ENCODE measurements at regions not wholly inside any gene's neighbourhood (a gene's known extent, or its start where the extent isn't known, plus 50 kb on each side); places are given as distances from the start of the nearest gene placed in this dataset.

GRCh38 chr7:96605045-96605716 is 104.5 kb downstream of the SEM1 start:
- H2BK15ac ChIP-seq (ENCODE audit: low read depth, low read length) = no peak overlapping the region
- no peak overlapping the region for H3K9ac ChIP-seq (ENCODE audit: extremely low read depth, insufficient read length, low read length)
- H3K27me3 ChIP-seq (ENCODE audit: insufficient read depth, low read length) = no peaks in the 10 kb centered on the region
- no peak overlapping the region for H2BK5ac ChIP-seq (ENCODE audit: insufficient read length, low read length)
- no peak overlapping the region for H3K23ac ChIP-seq (ENCODE audit: insufficient read length, low read depth, low read length)
- DNase-seq = no peak
- no peaks in the 10 kb centered on the region for H3K4me1 Mint-ChIP-seq
- no peak overlapping the region for H2BK120ac ChIP-seq (ENCODE audit: low read depth, low read length, poor library complexity, severe bottlenecking)
- no peak overlapping the region for H3K27ac Mint-ChIP-seq
- no peak overlapping the region for H2AFZ ChIP-seq (ENCODE audit: low read length)
- H3K23me2 ChIP-seq (ENCODE audit: insufficient read length, low read depth, low read length, poor library complexity, severe bottlenecking) = no peaks in the 10 kb centered on the region
- no peaks in the 10 kb centered on the region for H3K36me3 Mint-ChIP-seq (ENCODE audit: insufficient read depth in 1 of 3, low read depth in 3 of 3)
- no peaks in the 10 kb centered on the region for H4K20me1 ChIP-seq (ENCODE audit: control insufficient read depth, insufficient read depth, insufficient read length)
- no peak overlapping the region for H2BK12ac ChIP-seq (ENCODE audit: insufficient read length, low read depth, low read length)
- H3K56ac ChIP-seq (ENCODE audit: insufficient read length, low read depth, low read length) = no peak overlapping the region
- H3K4me1 ChIP-seq (ENCODE audit: insufficient read depth, low read length) = no peaks in the 10 kb centered on the region
- no peak overlapping the region for H4K91ac ChIP-seq (ENCODE audit: insufficient read length, low read depth, low read length)
- no peak overlapping the region for H3K18ac ChIP-seq (ENCODE audit: insufficient read length, low read depth, low read length)
- no peak overlapping the region for H3K4me2 ChIP-seq (ENCODE audit: insufficient read depth, insufficient read length, low read length)
- no CpG with 5 or more reads among the region's 2 CpGs for WGBS (ENCODE audit: extremely low coverage, insufficient read length, low lambda C conversion rate)
- H2AK5ac ChIP-seq (ENCODE audit: insufficient read length, low read length) = no peak overlapping the region
- H2BK20ac ChIP-seq (ENCODE audit: low read depth, low read length, poor library complexity, severe bottlenecking) = no peak overlapping the region
- no peak overlapping the region for H3K4ac ChIP-seq (ENCODE audit: low read depth, low read length)
- no peaks in the 10 kb centered on the region for H3K79me1 ChIP-seq (ENCODE audit: insufficient read depth, low read depth, low read length, poor library complexity, severe bottlenecking)
- no peak overlapping the region for H3K14ac ChIP-seq (ENCODE audit: insufficient read depth, low read length)
- no peaks in the 10 kb centered on the region for H3K79me2 ChIP-seq (ENCODE audit: insufficient read depth, low read length)
- H3K4me3 Mint-ChIP-seq = no peak overlapping the region
- H3K9me3 Mint-ChIP-seq = no peaks in the 10 kb centered on the region
- no peak overlapping the region for H4K8ac ChIP-seq (replicated peaks; ENCODE audit: insufficient read length, low read depth, low read length)
- no peak overlapping the region for H4K5ac ChIP-seq (ENCODE audit: insufficient read length, low read depth, low read length)
- no peak overlapping the region for H3T11ph ChIP-seq (ENCODE audit: low read length)
- no peaks in the 10 kb centered on the region for H3K27me3 Mint-ChIP-seq (ENCODE audit: low read depth)
- no peak overlapping the region for H3K27ac ChIP-seq (ENCODE audit: insufficient read length, low read depth, low read length)
- no peak for TF ChIP-seq CTCF (conservative IDR thresholded peaks at IDR 0.05)
- no peaks in the 10 kb centered on the region for H3K9me3 ChIP-seq (ENCODE audit: control insufficient read depth, low read depth, low read length)
